K562 (cell line): ENCODE measurements at regions not wholly inside any gene's neighbourhood (a gene's known extent, or its start where the extent isn't known, plus 50 kb on each side); places are given as distances from the start of the nearest gene placed in this dataset.
A peak's percentile ranks its signal among the peaks of the same experiment; 100 is the strongest.

ENCODE experiments used
- ARID1B ChIP-seq: fragments of 450-650 bp; IDR thresholded peaks from 2 replicates; pipeline ENCODE4 v1.6.1; 2016; ENCODE audit warnings: antibody characterized with exemption, mild to moderate bottlenecking, inconsistent platforms
- BCOR ChIP-seq: fragments of 450-650 bp; IDR thresholded peaks from 2 replicates; pipeline ENCODE4 v1.6.1; 2016
- CHD1 ChIP-seq: fragments of 200-600 bp; sonication (generic); IDR thresholded peaks from one replicate; pipeline ENCODE4 v1.6.1; 2012; ENCODE audit warnings: mild to moderate bottlenecking, moderate library complexity, low read length, inconsistent platforms
- ETS2 ChIP-seq: IDR thresholded peaks from 2 replicates; pipeline ENCODE4 v1.6.1; 2016; ENCODE audit warnings: borderline replicate concordance, missing genetic modification characterization, mild to moderate bottlenecking, moderate library complexity, missing compliant biosample characterization; ENCODE audit not compliant: poor library complexity, severe bottlenecking
- FOXK1 ChIP-seq: sonication (generic); formaldehyde crosslinking; IDR thresholded peaks from 2 replicates; pipeline ENCODE4 v1.8.0; 2022; ENCODE audit warnings: missing genetic modification reagents, mild to moderate bottlenecking, borderline replicate concordance
- GABPA ChIP-seq: fragments of 200-800 bp; sonication (Bioruptor generic); conservative IDR thresholded peaks from 2 replicates; pipeline ENCODE4 v1.6.1; 2016; ENCODE audit warnings: low read depth, missing genetic modification characterization, missing compliant biosample characterization
- LARP7 ChIP-seq: fragments of 450-650 bp; IDR thresholded peaks from 2 replicates; pipeline ENCODE4 v1.6.1; 2016
- LEF1 ChIP-seq: fragments of 450-650 bp; IDR thresholded peaks from 2 replicates; pipeline ENCODE4 v1.6.1; 2016; ENCODE audit warnings: mild to moderate bottlenecking
- MECOM ChIP-seq: fragments of 250-450 bp; sonication (Bioruptor Pico); IDR thresholded peaks from 2 replicates; pipeline ENCODE4 v1.8.0; 2022; ENCODE audit warnings: inconsistent platforms
- MYC ChIP-seq, 2 experiments: fragments of 250-450 bp in 1 of 2; sonication (Bioruptor Pico) in 1 of 2; IDR thresholded peaks; 2 replicates each; pipeline versions ENCODE4 v1.5.1 to v1.6.1; 2012 to 2021; ENCODE audit warnings: low read depth in 2 of 2, borderline replicate concordance in 1 of 2, improper control_type of control experiment in 1 of 2, low read length in 1 of 2, mild to moderate bottlenecking in 1 of 2, moderate library complexity in 1 of 2
- NCOA1 ChIP-seq: fragments of 450-650 bp; IDR thresholded peaks from 2 replicates; pipeline ENCODE4 v1.6.1; 2016; ENCODE audit warnings: low read depth
- NFRKB ChIP-seq: fragments of 450-650 bp; IDR thresholded peaks from 2 replicates; pipeline ENCODE4 v1.6.1; 2016; ENCODE audit warnings: low read depth
- NR4A1 ChIP-seq, 2 experiments: fragments of 250-450 bp in 1 of 2; fragments of 450-650 bp in 1 of 2; sonication (Bioruptor Pico) in 1 of 2; IDR thresholded peaks; 2 replicates each; pipeline versions ENCODE4 v1.4.0 to v1.6.1; 2016 to 2020; ENCODE audit warnings: mild to moderate bottlenecking in 2 of 2, missing compliant biosample characterization in 1 of 2, missing genetic modification characterization in 1 of 2, moderate library complexity in 1 of 2
- POU5F1 ChIP-seq: fragments of 150-350 bp; IDR thresholded peaks from 2 replicates; pipeline ENCODE4 v1.6.1; 2014; ENCODE audit warnings: borderline replicate concordance, low read length, low read depth, mild to moderate bottlenecking; ENCODE audit not compliant: partially characterized antibody
- PURB ChIP-seq: sonication (generic); formaldehyde crosslinking; IDR thresholded peaks from 2 replicates; pipeline ENCODE4 v1.9.0; 2021; ENCODE audit warnings: low read depth, mild to moderate bottlenecking, missing genetic modification reagents
- SMAD4 ChIP-seq: fragments of 250-450 bp; sonication (Bioruptor Pico); conservative IDR thresholded peaks from 2 replicates; pipeline ENCODE4 v1.8.0; 2021; ENCODE audit warnings: inconsistent platforms, mild to moderate bottlenecking, moderate library complexity
- SMARCA4 ChIP-seq: fragments of 450-650 bp; IDR thresholded peaks from 2 replicates; pipeline ENCODE4 v1.6.1; 2016
- TAL1 ChIP-seq: fragments of 450-650 bp; IDR thresholded peaks from 2 replicates; pipeline ENCODE4 v1.6.1; 2016; ENCODE audit warnings: mild to moderate bottlenecking
- TRIM24 ChIP-seq, 2 experiments: fragments of 450-650 bp; IDR thresholded peaks; 2 replicates each; pipeline ENCODE4 v1.6.1; 2016
- ZBTB17 ChIP-seq: fragments of 450-650 bp; formaldehyde crosslinking; IDR thresholded peaks from 2 replicates; pipeline ENCODE4 v1.4.0; 2020; ENCODE audit warnings: mild to moderate bottlenecking
- ZKSCAN8 ChIP-seq: fragments of 200-800 bp; sonication (Bioruptor generic); IDR thresholded peaks from 2 replicates; pipeline ENCODE4 v1.6.1; 2016; ENCODE audit warnings: missing genetic modification characterization, missing compliant biosample characterization
- ZNF830 ChIP-seq: fragments of 250-450 bp; sonication (Bioruptor Pico); IDR thresholded peaks from 2 replicates; pipeline ENCODE4 v1.5.0; 2021; ENCODE audit warnings: mild to moderate bottlenecking
- TF ChIP-seq, protein P1 (sequence below): fragments of 250-450 bp; sonication (Bioruptor Pico); IDR thresholded peaks from 2 replicates; pipeline ENCODE4 v1.4.0; 2020; ENCODE audit warnings: mild to moderate bottlenecking, moderate library complexity
- TF ChIP-seq, protein P2 (sequence below): fragments of 250-450 bp; sonication (Bioruptor Pico); IDR thresholded peaks from 2 replicates; pipeline ENCODE4 v1.8.0; 2021; ENCODE audit warnings: moderate library complexity, mild to moderate bottlenecking, inconsistent platforms
- TF ChIP-seq, protein P3 (sequence below), 2 experiments: fragments of 200-800 bp in 1 of 2; sonication (Bioruptor generic) in 1 of 2; sonication (generic) in 1 of 2; formaldehyde crosslinking in 1 of 2; IDR thresholded peaks in 1 of 2; conservative IDR thresholded peaks in 1 of 2; 2 replicates each; pipeline versions ENCODE4 v1.5.0 to v1.6.1; 2016 to 2020; ENCODE audit warnings: missing compliant biosample characterization in 1 of 2, missing genetic modification characterization in 1 of 2, missing genetic modification reagents in 1 of 2
- TF ChIP-seq, protein P4 (sequence below): fragments of 450-650 bp; IDR thresholded peaks from 2 replicates; pipeline ENCODE4 v1.6.1; 2016; ENCODE audit warnings: borderline replicate concordance

DNA sequence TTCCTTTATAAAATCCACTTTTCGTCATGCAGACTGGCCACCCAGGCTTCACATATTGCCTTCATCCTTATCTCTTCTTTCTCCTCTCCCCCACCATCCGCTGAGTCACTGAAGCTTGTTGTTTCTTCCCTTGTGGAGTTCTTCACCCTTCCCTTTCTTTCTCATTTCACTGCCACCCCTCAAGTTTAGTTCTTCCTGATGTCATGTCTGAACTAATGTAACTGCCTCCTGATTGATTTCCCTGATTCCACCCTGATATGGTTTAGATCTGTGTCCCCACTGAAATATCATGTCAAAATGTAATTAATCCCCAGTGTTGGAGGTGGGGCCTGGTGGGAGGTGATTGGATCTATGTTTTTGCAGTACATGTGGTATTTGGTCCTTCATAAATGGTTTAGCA, 151.4 kb downstream of the CPEB2 start (continued):
- TF ChIP-seq ZKSCAN8 (CRISPR knock-in tag) (no peak), BCOR (peak; percentile 52; the same call in 1 of the 2 replicates), POU5F1 (no peak), GABPA (tag) (no peak), FOXK1 (CRISPR knock-in tag) (no peak), NCOA1 (0 out of 2 replicates have a peak, but pooled peaks have one; percentile 54), CHD1 (no peak), TRIM24 (IDR thresholded peaks at IDR 0.05) (peak; percentile 78 to 86; a peak in 3 of 4 replicates), LEF1 (peak; percentile 94), ARID1B (peak; percentile 94), SMAD4 (CRISPR knock-in tag) (peak; percentile 37; the same call in 1 of the 2 replicates), ETS2 (tag) (no peak), ZBTB17 (CRISPR knock-in tag) (no peak), MYC (IDR thresholded peaks at IDR 0.05; ENCODE audit: low read depth, low read length) (peak; percentile 34), MYC (CRISPR knock-in tag; IDR thresholded peaks at IDR 0.05; ENCODE audit: borderline replicate concordance, low read depth) (no peak), ZNF830 (CRISPR knock-in tag) (no peak), PURB (no peak), SMARCA4 (peak; percentile 98), TAL1 (peak; percentile 19; the same call in 1 of the 2 replicates), NFRKB (peak; percentile 84), NR4A1 (CRISPR knock-in tag; IDR thresholded peaks at IDR 0.05) (no peak), NR4A1 (tag; IDR thresholded peaks at IDR 0.05) (0 out of 2 replicates have a peak, but pooled peaks have one; percentile 40), MECOM (CRISPR knock-in tag) (0 out of 2 replicates have a peak, but pooled peaks have one; percentile 19), LARP7 (0 out of 2 replicates have a peak, but pooled peaks have one; percentile 36)
- TF ChIP-seq, protein P1, sequence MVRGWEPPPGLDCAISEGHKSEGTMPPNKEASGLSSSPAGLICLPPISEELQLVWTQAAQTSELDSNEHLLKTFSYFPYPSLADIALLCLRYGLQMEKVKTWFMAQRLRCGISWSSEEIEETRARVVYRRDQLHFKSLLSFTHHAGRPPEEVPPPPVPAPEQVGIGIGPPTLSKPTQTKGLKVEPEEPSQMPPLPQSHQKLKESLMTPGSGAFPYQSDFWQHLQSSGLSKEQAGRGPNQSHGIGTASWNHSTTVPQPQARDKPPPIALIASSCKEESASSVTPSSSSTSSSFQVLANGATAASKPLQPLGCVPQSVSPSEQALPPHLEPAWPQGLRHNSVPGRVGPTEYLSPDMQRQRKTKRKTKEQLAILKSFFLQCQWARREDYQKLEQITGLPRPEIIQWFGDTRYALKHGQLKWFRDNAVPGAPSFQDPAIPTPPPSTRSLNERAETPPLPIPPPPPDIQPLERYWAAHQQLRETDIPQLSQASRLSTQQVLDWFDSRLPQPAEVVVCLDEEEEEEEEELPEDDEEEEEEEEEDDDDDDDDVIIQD (CRISPR knock-in tag): no peak
- TF ChIP-seq, protein P2, sequence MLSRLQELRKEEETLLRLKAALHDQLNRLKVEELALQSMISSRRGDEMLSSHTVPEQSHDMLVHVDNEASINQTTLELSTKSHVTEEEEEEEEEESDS (CRISPR knock-in tag): no peak
- TF ChIP-seq, protein P3, sequence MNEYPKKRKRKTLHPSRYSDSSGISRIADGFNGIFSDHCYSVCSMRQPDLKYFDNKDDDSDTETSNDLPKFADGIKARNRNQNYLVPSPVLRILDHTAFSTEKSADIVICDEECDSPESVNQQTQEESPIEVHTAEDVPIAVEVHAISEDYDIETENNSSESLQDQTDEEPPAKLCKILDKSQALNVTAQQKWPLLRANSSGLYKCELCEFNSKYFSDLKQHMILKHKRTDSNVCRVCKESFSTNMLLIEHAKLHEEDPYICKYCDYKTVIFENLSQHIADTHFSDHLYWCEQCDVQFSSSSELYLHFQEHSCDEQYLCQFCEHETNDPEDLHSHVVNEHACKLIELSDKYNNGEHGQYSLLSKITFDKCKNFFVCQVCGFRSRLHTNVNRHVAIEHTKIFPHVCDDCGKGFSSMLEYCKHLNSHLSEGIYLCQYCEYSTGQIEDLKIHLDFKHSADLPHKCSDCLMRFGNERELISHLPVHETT (CRISPR knock-in tag; conservative IDR thresholded peaks at IDR 0.05 in 1 of 2, IDR thresholded peaks at IDR 0.05 in 1 of 2): no peak
- TF ChIP-seq, protein P4, sequence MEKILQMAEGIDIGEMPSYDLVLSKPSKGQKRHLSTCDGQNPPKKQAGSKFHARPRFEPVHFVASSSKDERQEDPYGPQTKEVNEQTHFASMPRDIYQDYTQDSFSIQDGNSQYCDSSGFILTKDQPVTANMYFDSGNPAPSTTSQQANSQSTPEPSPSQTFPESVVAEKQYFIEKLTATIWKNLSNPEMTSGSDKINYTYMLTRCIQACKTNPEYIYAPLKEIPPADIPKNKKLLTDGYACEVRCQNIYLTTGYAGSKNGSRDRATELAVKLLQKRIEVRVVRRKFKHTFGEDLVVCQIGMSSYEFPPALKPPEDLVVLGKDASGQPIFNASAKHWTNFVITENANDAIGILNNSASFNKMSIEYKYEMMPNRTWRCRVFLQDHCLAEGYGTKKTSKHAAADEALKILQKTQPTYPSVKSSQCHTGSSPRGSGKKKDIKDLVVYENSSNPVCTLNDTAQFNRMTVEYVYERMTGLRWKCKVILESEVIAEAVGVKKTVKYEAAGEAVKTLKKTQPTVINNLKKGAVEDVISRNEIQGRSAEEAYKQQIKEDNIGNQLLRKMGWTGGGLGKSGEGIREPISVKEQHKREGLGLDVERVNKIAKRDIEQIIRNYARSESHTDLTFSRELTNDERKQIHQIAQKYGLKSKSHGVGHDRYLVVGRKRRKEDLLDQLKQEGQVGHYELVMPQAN: no peak
